Mucosa of gallbladder (tissue), 1 donor: ENCODE measurements at regions not wholly inside any gene's neighbourhood (a gene's known extent, or its start where the extent isn't known, plus 50 kb on each side); places are given as distances from the start of the nearest gene placed in this dataset.

Experiments used
- DNase-seq: peaks from one replicate; pipeline ENCODE4 v3.0.0-alpha.2; 2020; ENCODE audit warnings: low spot score
- donor health status: DM: no; HTN: no; CAD: no.

GRCh38 chr13:78228211-78228610 lies 309.6 kb upstream of the EDNRB start:
- DNase-seq, result no peak

- DNase-seq, result no peak
These were observed 309.1 kb upstream of the EDNRB start for GRCh38 chr13:78227709-78228108.

DNA sequence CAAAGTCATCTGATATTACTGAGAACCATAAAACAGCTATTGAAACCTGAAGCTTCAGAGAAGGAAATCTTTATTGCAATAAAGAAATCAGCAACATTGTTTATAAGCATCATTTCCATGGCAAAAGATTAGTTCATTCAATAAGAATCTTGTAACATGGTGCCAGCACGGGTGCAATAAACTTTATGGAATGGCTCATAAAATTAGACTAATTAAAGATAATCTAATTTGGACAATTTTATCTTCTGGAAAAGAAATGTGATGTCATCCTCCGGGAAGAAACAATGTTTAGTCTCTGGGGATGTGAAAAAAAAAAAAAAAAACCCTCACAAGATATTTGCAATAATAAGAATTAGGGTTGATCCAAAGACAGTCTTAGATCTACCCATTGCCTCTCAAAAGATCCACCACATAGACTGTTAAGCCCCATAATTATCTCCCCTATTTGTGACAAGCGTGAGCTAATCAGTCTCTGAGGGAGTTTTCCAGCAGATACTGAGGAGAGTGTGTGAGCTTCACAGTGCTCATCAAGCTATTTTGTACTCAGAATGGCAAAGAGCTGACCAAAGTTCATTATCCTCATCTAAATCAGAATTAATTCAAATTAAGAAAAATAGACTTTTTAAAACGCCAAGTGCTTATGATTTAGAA lies 297.0 kb upstream of the EDNRB start:
- no peak for DNase-seq

DNA sequence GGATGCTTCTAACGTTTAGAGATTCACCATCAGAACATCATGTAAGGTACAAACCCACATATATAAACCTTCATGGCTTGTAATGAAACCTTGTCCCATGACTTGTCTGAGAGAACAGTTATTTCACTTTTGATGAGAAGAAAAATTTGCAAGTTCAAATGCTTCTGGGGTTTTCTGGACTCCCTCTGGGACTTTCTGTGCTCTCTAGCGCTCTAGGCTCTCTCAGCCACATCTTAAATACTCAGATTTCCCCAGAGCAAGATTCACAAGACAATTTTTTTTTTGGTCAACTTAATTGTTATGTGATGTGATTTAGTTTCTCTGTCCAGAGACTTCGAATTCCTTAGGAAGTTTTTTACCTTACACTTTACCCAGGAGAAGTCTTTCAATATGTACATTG lies 282.8 kb upstream of the EDNRB start:
- DNase-seq, result no peak

DNA sequence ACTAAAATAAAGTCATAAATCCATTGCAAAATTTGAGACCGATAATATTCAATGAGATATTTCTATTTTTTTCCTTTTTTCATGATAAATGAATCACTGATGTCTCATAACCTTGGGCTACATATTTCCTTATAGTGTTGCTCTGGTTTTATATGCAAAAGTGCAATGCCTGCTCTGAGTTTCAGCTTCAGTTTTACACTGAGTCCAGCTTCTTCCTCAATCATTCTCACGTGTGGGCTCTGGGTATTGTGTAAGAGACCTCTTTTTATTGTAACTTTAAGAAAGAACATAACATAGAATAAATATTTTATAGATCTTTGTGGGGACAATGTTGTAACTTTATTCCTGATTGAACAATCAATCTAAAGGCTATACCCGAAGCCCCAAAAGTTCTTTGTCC lies 280.2 kb upstream of the EDNRB start:
- DNase-seq, result no peak

DNA sequence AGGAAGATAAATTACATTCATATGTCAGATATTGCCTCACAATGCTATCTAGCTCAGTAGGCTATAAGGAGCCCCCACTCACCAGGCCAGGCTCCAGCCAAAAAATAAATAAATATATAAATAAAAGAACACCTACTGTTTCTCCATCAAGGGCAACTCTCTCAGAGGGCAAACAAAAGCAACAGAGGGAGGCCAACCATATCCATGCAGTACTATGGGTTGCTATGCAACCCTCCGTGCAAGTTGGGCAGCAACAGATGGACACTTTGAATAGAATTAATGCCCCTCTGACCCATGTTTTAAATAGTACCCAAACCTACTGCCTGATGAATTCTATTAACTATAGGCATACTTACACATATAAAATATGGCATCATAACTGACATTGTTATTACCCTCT lies 279.8 kb upstream of the EDNRB start:
- no peak for DNase-seq

DNA sequence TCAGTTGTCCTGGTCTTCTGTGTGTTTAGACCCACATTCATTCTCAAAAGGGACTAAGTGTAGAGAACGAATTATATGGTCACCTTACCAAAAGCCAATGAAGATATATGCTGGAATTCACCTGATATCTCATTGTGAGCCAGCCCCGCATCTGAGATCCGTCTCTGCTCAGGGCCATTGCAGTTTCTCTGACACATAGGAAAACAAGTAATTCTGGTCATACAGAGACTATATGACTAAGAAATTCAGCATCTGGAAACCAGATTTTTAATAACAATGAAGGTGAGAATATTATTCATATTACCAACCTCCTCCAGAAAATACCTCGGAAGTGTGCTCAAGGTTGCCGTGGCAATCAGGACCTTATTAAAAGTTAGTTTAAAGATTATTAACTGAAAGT lies 278.6 kb upstream of the EDNRB start:
- DNase-seq, result no peak

DNA sequence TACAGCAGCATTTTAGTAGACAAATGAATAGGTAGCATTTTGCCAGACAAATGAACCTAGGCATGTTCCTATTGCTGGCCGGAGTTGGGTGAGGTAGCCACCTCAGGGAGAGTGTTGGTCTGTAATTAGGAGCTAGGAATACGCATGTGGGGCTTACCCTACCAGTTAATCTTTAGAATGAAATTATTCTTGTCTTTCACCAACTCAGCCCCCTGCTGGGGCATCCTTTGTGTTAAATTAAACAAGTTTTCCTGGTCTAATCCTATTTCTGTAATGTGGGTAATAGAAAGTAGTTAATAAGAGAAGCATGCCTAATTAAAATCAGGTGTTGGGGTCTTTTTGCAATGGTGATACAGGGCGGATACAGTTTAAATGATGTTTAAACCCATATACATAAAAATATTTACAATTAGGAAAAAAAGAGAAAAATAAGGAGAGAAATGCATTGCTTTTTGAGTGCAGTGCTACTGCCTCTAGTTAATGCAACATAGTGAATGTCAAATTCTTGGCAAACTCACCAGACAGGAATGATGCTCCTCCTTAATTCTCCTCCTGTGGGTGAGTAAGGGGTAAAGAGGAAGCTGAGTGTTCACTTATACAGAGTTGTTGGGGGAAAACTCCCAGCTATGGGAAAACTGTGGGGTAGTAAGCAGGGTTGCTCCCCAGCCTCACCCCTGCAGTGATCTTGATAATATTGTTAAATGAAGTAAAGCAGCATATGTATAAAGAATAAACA lies 276.4 kb upstream of the EDNRB start:
- DNase-seq, result no peak

DNA sequence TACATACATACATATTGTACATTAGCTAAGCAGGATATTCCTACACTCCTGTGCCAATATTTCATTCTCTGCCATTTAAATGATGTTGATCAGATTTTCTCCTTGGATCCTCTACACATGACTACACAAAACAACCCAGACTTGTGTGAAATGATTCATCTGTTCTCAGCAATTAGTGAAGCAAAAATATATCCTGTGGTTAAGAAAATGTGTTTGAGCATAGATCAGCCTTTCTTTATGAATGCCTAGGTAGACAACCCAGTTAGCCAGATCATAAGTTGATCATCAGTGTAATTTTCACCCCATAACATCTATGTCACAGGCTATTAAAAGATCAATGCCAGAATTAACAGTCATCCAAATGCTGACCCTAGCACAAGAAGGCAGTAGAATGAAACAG lies 275.2 kb upstream of the EDNRB start:
- DNase-seq, result no peak

DNA sequence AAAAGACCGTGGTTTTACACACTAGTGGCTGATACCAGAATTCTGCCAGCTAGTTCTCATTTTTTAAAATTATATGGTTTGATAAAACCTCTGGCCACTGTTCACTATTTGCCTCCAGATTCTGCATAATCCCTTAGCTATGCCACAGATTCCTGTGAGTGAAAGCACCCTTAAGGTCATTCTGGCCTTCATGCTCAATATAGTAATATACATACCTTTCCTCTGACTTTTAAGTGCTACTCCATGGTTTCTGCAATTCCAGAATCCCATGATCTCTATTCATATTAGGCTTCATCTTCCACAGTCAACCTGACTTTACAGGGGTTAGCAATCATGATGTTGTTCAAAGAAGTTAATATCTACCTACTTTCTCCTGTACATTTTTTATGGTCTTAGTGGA lies 274.1 kb upstream of the EDNRB start:
- no peak for DNase-seq

GRCh38 chr13:78190296-78190695 lies 271.7 kb upstream of the EDNRB start:
- no peak for DNase-seq

GRCh38 chr13:78187781-78188180 lies 269.1 kb upstream of the EDNRB start:
- DNase-seq, result no peak

DNA sequence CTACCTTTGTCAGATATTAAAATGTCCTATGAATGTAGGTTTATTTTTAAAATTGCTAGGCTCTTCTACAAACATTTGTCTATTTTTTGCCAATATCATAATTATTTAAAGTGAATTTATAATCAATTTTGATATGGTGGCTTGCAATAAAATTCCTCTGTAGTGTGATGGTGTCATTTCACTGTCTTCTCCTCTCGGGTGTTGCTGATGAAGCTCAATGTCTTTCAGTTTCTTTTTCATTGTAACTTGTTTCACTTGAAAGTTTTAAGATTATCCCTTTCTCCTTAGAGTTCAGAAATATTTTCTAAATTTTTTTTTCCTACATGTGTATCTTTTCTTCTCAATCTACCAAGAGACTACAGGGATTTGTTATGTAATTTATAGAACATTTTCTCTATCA lies 267.1 kb upstream of the EDNRB start:
- DNase-seq, result no peak

GRCh38 chr13:78183732-78184131 lies 265.1 kb upstream of the EDNRB start:
- no peak for DNase-seq

- no peak for DNase-seq
These were observed 264.2 kb upstream of the EDNRB start for GRCh38 chr13:78182813-78183212.

- DNase-seq, result no peak
These were observed 258.7 kb upstream of the EDNRB start for GRCh38 chr13:78177306-78177705.

DNA sequence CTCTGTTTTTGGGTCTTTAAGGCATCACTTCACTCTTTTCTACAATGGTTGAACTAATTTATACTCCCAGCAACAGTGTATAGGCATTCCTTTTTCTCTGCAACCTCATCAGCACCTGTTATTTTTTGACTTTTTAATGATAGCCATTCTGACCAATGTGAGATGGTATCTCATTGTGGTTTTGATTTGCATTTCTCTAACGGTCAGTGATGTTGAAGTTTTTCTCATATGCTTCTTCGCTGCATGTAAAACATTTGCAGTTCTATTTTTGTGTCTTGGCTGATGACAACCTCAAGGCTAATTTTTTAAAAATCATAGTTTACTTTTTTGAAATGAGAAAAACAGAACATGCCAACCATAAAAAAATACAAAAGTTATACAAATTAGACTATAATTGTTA lies 258.2 kb upstream of the EDNRB start:
- no peak for DNase-seq

DNA sequence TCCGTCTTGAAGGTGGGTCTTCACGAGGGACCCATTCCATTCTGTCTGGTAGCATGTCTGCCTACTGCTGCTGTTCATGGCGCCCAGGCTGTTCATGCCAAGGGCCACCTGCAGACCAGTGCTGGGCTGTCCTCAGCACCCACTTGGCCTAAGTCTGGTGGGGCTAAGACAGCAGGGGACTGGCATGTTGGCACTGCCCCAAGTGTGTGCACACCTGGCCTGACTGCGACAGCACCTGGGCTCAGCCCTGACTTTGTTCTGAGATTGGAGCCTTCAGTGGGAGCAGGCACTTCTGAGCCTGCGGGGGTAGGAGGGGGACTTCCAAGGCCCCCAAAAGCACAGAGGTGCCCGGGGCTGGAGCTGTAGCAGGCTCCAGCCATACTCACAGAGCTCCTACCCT lies 250.8 kb upstream of the EDNRB start:
- DNase-seq, result no peak

- no peak for DNase-seq
These were observed 250.3 kb upstream of the EDNRB start for GRCh38 chr13:78168981-78169380.

DNA sequence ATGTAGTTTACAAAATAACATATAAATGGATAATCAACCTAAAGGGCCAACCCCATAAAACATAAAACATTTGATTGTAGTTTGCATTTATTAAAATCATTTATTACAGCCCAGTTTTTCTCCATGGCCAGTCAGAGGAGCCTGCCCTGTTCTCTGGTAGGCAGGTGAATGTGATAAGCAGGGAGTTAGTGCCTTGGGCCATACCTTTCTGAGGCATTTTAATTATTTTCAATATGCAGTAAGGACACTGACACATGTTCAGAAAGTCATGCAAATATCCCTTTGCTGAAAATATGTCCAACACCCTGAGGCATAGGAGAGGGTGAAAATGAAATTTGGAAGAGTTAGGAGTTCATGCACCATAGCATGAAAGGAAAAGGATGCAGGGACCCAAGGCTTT lies 242.6 kb upstream of the EDNRB start:
- no peak for DNase-seq

GRCh38 chr13:78160793-78161192 lies 242.2 kb upstream of the EDNRB start:
- DNase-seq, result no peak

- no peak for DNase-seq
These were observed 233.8 kb upstream of the EDNRB start for GRCh38 chr13:78152415-78152814.

GRCh38 chr13:78147905-78148304 lies 229.3 kb upstream of the EDNRB start:
- no peak for DNase-seq

- DNase-seq, result no peak
These were observed 226.6 kb upstream of the EDNRB start for GRCh38 chr13:78145276-78145675.
